Lower leg skin (tissue), 4 donors: ENCODE measurements at regions not wholly inside any gene's neighbourhood (a gene's known extent, or its start where the extent isn't known, plus 50 kb on each side); places are given as distances from the start of the nearest gene placed in this dataset.

ENCODE experiments used
- DNase-seq, 2 donors: peaks; one replicate each; pipeline ENCODE4 v3.0.0-alpha.2; 2019; ENCODE audit warnings: low spot score in 2 of 2
- H3K4me3 ChIP-seq: fragments of 200-600 bp; sonication (generic); 2 replicates; pipeline ENCODE4 v1.5.1; 2017; ENCODE audit warnings: mild to moderate bottlenecking, low read depth; ENCODE audit not compliant: poor library complexity, severe bottlenecking
- CTCF ChIP-seq, 3 donors: fragments of 450-650 bp; IDR thresholded peaks; one replicate each; pipeline ENCODE4 v1.5.1; 2016; ENCODE audit warnings: antibody characterized with exemption in 3 of 3, mild to moderate bottlenecking in 3 of 3, moderate library complexity in 2 of 3
- POLR2A ChIP-seq, 2 donors: fragments of 450-650 bp; IDR thresholded peaks; one replicate each; pipeline ENCODE4 v1.6.1; 2016 to 2017; ENCODE audit warnings: antibody characterized with exemption in 2 of 2, mild to moderate bottlenecking in 1 of 2, moderate library complexity in 1 of 2
- WGBS, 2 donors: methylation state at CpG; one replicate each; pipeline ENCODE4 v1.1.5; 2018; 5-methylcytosine and 5-hydroxymethylcytosine counted together
- intact Hi-C: fragments of 100-400 bp; cut with DNase I; formaldehyde crosslinking; loops from one replicate; pipeline ENCODE4 v1.15.0; 2023; ENCODE audit warnings: low total_unique reads

GRCh38 chr1:96533820-96534219 is 187.8 kb upstream of the PTBP2 start:
- intact Hi-C loops = no loop called here
- no peak for DNase-seq
- H3K4me3 ChIP-seq = no peak overlapping the region
- WGBS, 2 donors = 73 to 85% methylated on average over 4 of the region's 4 CpGs
- TF ChIP-seq POLR2A (IDR thresholded peaks at IDR 0.05) (no peak), CTCF (IDR thresholded peaks at IDR 0.05) (no peak)

- no peak for TF ChIP-seq CTCF (IDR thresholded peaks at IDR 0.05)
- TF ChIP-seq POLR2A (IDR thresholded peaks at IDR 0.05) = no peak
- H3K4me3 ChIP-seq = no peak overlapping the region
- no peak for DNase-seq
- intact Hi-C loops = no loop called here
Measured at GRCh38 chr1:96536581-96536980, 185.0 kb upstream of the PTBP2 start.

GRCh38 chr1:96538111-96538641 is 183.4 kb upstream of the PTBP2 start:
- DNase-seq = peak in 1 of 2 donors; percentile 36
- intact Hi-C loops = no loop called here
- 46 to 53% methylated on average over 4 of the region's 4 CpGs for WGBS, 2 donors
- no peak overlapping the region for H3K4me3 ChIP-seq
- TF ChIP-seq CTCF (IDR thresholded peaks at IDR 0.05) (no peak), POLR2A (IDR thresholded peaks at IDR 0.05) (no peak)

GRCh38 chr1:96538883-96539282 is 182.7 kb upstream of the PTBP2 start:
- intact Hi-C loops = no loop called here
- no peak overlapping the region for H3K4me3 ChIP-seq

GRCh38 chr1:96541491-96541890 is 180.1 kb upstream of the PTBP2 start:
- WGBS, 2 donors = 90 to 93% methylated on average over 2 of the region's 2 CpGs
- TF ChIP-seq POLR2A (IDR thresholded peaks at IDR 0.05) (no peak), CTCF (IDR thresholded peaks at IDR 0.05) (no peak)
- intact Hi-C loops = no loop called here

More at GRCh38 chr1:96538883-96539282, 182.7 kb upstream of the PTBP2 start:
- 17 to 22% methylated on average over 5 of the region's 5 CpGs for WGBS, 2 donors
- TF ChIP-seq POLR2A (IDR thresholded peaks at IDR 0.05) = no peak
- no peak for TF ChIP-seq CTCF (IDR thresholded peaks at IDR 0.05)
- peak in 1 of 2 donors; percentile 74 for DNase-seq

More at GRCh38 chr1:96541491-96541890, 180.1 kb upstream of the PTBP2 start:
- DNase-seq = no peak
- H3K4me3 ChIP-seq = no peak overlapping the region
